K562 (cell line): ENCODE measurements at regions not wholly inside any gene's neighbourhood (a gene's known extent, or its start where the extent isn't known, plus 50 kb on each side); places are given as distances from the start of the nearest gene placed in this dataset.

Experiments
- ATAC-seq: fragments of 200-7000 bp; cut with Tn5 transposase; 3 replicates; pipeline ENCODE4 v1.9.1; 2020; ENCODE audit warnings: moderate library complexity
- BruUV-seq: library from RNA; stranded (reverse); fragments of 400-500 nt; replicated peaks from 2 replicates; lab custom pipeline; 2021; lab: Mats Ljungman, UMichigan
- CTCF ChIA-PET: fragments of 300-600 bp; formaldehyde crosslinking; extraction: SDS; loops from one replicate; lab custom pipeline; 2021; ENCODE audit warnings: low intra/inter-chr PET ratio; lab: Yijun Ruan, JAX
- POLR2A ChIA-PET: fragments of 300-600, 350-650 bp; sonication (Branson Sonifier 250); formaldehyde crosslinking; extraction: SDS; loops from one replicate; lab custom pipeline; 2021; ENCODE audit warnings: antibody characterized with exemption, inconsistent platforms; lab: Yijun Ruan, JAX
- DNase-seq, 4 experiments: peaks; one replicate each; pipeline versions ENCODE4 v3.0.0 to v3.0.0-alpha.2; 2011 to 2018; ENCODE audit warnings: low spot score in 3 of 4, mixed read lengths in 3 of 4; ENCODE audit errors: extremely low read depth in 1 of 4
- FAIRE-seq: peaks from 2 replicates; lab custom pipeline; 2011; peaks lifted over from hg19 to GRCh38; lab: Jason Lieb, UNC
- H2AFZ ChIP-seq: 2 replicates; pipeline ENCODE4 v1.6.0; 2011; ENCODE audit warnings: low read depth, low read length, control low read depth, inconsistent platforms
- H3K27ac ChIP-seq: fragments of 200-600 bp; 3 replicates; pipeline ENCODE4 v1.8.0; 2011; ENCODE audit warnings: low read depth, mild to moderate bottlenecking, control low read depth, inconsistent platforms, low read length, moderate library complexity, mixed read lengths; ENCODE audit errors: extremely low read depth
- H3K27me3 ChIP-seq, 2 experiments: fragments of 300-600 bp in 1 of 2; 2 replicates in 1 of 2; 3 replicates in 1 of 2; pipeline versions ENCODE4 v1.6.0 to v1.8.0; 2011; ENCODE audit warnings: inconsistent platforms in 2 of 2, low read length in 2 of 2, mild to moderate bottlenecking in 1 of 2, mixed read lengths in 1 of 2, moderate library complexity in 1 of 2; ENCODE audit not compliant: control insufficient read depth in 2 of 2, insufficient read depth in 2 of 2
- H3K36me3 ChIP-seq: fragments of 300-600 bp; 3 replicates; pipeline ENCODE4 v1.8.0; 2011; ENCODE audit warnings: mild to moderate bottlenecking, low read length, inconsistent platforms; ENCODE audit not compliant: control insufficient read depth, insufficient read depth
- H3K4me1 ChIP-seq, 2 experiments: fragments of 200-600 bp in 1 of 2; replicated peaks in 1 of 2; 2 replicates in 1 of 2; 3 replicates in 1 of 2; pipeline versions ENCODE4 v1.5.1 to v1.8.0; 2011; ENCODE audit warnings: inconsistent platforms in 2 of 2, low read length in 2 of 2, mild to moderate bottlenecking in 1 of 2, mixed read lengths in 1 of 2, moderate library complexity in 1 of 2; ENCODE audit not compliant: control insufficient read depth in 2 of 2, insufficient read depth in 2 of 2
- H3K4me2 ChIP-seq: 2 replicates; pipeline ENCODE4 v1.6.1; 2011; ENCODE audit warnings: low read length, control low read depth, inconsistent platforms, mixed read lengths; ENCODE audit not compliant: insufficient read depth
- H3K4me3 ChIP-seq: fragments of 200-600 bp; sonication (generic), shearing (Covaris generic); 2 replicates; pipeline ENCODE4 v1.5.1; 2016; ENCODE audit warnings: control low read depth, inconsistent platforms
- H3K79me2 ChIP-seq: fragments of 200-600 bp; 3 replicates; pipeline ENCODE4 v1.8.0; 2011; ENCODE audit warnings: low read length, inconsistent platforms; ENCODE audit not compliant: control insufficient read depth, insufficient read depth
- H3K9ac ChIP-seq, 2 experiments: 2 replicates each; pipeline versions ENCODE4 v1.6.0 to v1.6.1; 2011; ENCODE audit warnings: low read depth in 2 of 2, low read length in 2 of 2, control low read depth in 1 of 2, inconsistent platforms in 1 of 2, mild to moderate bottlenecking in 1 of 2, mixed read lengths in 1 of 2; ENCODE audit not compliant: insufficient read depth in 1 of 2
- H3K9me1 ChIP-seq: one replicate; pipeline ENCODE4 v1.6.0; 2011; ENCODE audit warnings: inconsistent platforms, mild to moderate bottlenecking, low read length, moderate library complexity; ENCODE audit not compliant: control insufficient read depth, insufficient read depth
- H3K9me3 ChIP-seq: replicated peaks from 2 replicates; pipeline ENCODE4 v1.5.1; 2011; ENCODE audit warnings: low read depth, low read length, inconsistent platforms; ENCODE audit not compliant: control insufficient read depth, insufficient read depth
- H4K20me1 ChIP-seq: replicated peaks from 2 replicates; pipeline ENCODE4 v1.6.1; 2011; ENCODE audit warnings: low read length, inconsistent platforms, mixed read lengths; ENCODE audit not compliant: control insufficient read depth, insufficient read depth
- CLOCK ChIP-seq: fragments of 250-450 bp; sonication (Bioruptor Pico); IDR thresholded peaks from 2 replicates; pipeline ENCODE4 v1.4.0; 2020; ENCODE audit warnings: mild to moderate bottlenecking, moderate library complexity, borderline replicate concordance
- DLX4 ChIP-seq: fragments of 250-450 bp; sonication (Bioruptor Pico); IDR thresholded peaks from 2 replicates; pipeline ENCODE4 v1.6.1; 2021; ENCODE audit warnings: mild to moderate bottlenecking
- GABPA ChIP-seq: fragments of 200-800 bp; sonication (Bioruptor generic); conservative IDR thresholded peaks from 2 replicates; pipeline ENCODE4 v1.6.1; 2016; ENCODE audit warnings: low read depth, missing genetic modification characterization, missing compliant biosample characterization
- L3MBTL2 ChIP-seq: fragments of 450-650 bp; IDR thresholded peaks from 2 replicates; pipeline ENCODE4 v1.6.1; 2016; ENCODE audit warnings: mild to moderate bottlenecking, moderate library complexity
- NBN ChIP-seq: fragments of 450-650 bp; IDR thresholded peaks from 2 replicates; pipeline ENCODE4 v1.6.1; 2016; ENCODE audit warnings: low read depth, mild to moderate bottlenecking
- NFE2L1 ChIP-seq: fragments of 450-650 bp; IDR thresholded peaks from 2 replicates; pipeline ENCODE4 v1.6.1; 2016; ENCODE audit warnings: missing genetic modification characterization, low read depth, mild to moderate bottlenecking, missing compliant biosample characterization, moderate library complexity, borderline replicate concordance
- RNF219 ChIP-seq: fragments of 250-450 bp; sonication (Bioruptor Pico); IDR thresholded peaks from 2 replicates; pipeline ENCODE4 v1.5.0; 2022; ENCODE audit warnings: mild to moderate bottlenecking
- SRF ChIP-seq, 2 experiments: fragments of 250-450, 450-650 bp in 1 of 2; sonication (Bioruptor Pico) in 1 of 2; sonication (generic) in 1 of 2; formaldehyde crosslinking; IDR thresholded peaks; 2 replicates each; pipeline versions ENCODE4 v1.5.0 to v1.5.1; 2020 to 2022; ENCODE audit warnings: mild to moderate bottlenecking in 1 of 2, missing genetic modification reagents in 1 of 2
- WGBS: fragments of 100-300 bp; shearing (Covaris generic); methylation state at CpG from one replicate; pipeline ENCODE4 v1.1.6; 2016; ENCODE audit warnings: low coverage, mixed read lengths; ENCODE audit not compliant: insufficient coverage; ENCODE audit errors: missing lambda C conversion rate; 5-methylcytosine and 5-hydroxymethylcytosine counted together
- in situ Hi-C: fragments of 300-500 bp; cut with MboI; formaldehyde crosslinking; loops from 4 replicates; pipeline ENCODE4 v1.15.0; 2018; ENCODE audit warnings: inconsistent platforms, mixed read lengths
- intact Hi-C: fragments of 100-400 bp; cut with micrococcal nuclease; formaldehyde crosslinking; loops from 2 replicates; pipeline ENCODE4 v1.14.2; 2022

GRCh38 chr16:63684149-63685101, 1437.4 kb downstream of the CDH11 start:
- POLR2A ChIA-PET = no interaction called here
- Histone ChIP-seq H2AFZ (no peak overlapping the region), H3K27ac (no peak overlapping the region), H4K20me1 (no peaks in the 10 kb centered on the region), H3K4me3 (no peak overlapping the region), H3K9me1 (no peaks in the 10 kb centered on the region), H3K36me3 (no peaks in the 10 kb centered on the region), H3K4me1 (no peaks in the 10 kb centered on the region), H3K9ac (no peak overlapping the region), H3K79me2 (no peaks in the 10 kb centered on the region), H3K4me2 (no peak overlapping the region), H3K27me3 (no peaks in the 10 kb centered on the region; a peak in 1 of 5 replicates), H3K9me3 (no peaks in the 10 kb centered on the region)
- intact Hi-C loops (no loop called here), in situ Hi-C loops (no loop called here)
- no TSS peak for BruUV-seq
- no peak for ATAC-seq
- CTCF ChIA-PET = no interaction called here
- 2% methylated on average over 7 of the region's 8 CpGs for WGBS
- no peak for DNase-seq
- FAIRE-seq = no peak
- TF ChIP-seq L3MBTL2 = no peak
- no peak for TF ChIP-seq DLX4
- no peak for TF ChIP-seq SRF (CRISPR knock-in tag; IDR thresholded peaks at IDR 0.05)
- no peak for TF ChIP-seq RNF219 (CRISPR knock-in tag)
- no peak for TF ChIP-seq NBN
- TF ChIP-seq CLOCK (CRISPR knock-in tag) = no peak
- TF ChIP-seq NFE2L1 = no peak
- TF ChIP-seq GABPA = no peak
